Stimulated activated CD4-positive, alpha-beta T cell treated with anti-CD3 and anti-CD28 coated beads, Interleukin-4, amount 100 ng/mL, for 1 hour (primary cell): ENCODE measurements at regions not wholly inside any gene's neighbourhood (a gene's known extent, or its start where the extent isn't known, plus 50 kb on each side); places are given as distances from the start of the nearest gene placed in this dataset.

Experiments
- DNase-seq: peaks from one replicate; pipeline ENCODE4 v3.0.0-alpha.2; 2020

DNA sequence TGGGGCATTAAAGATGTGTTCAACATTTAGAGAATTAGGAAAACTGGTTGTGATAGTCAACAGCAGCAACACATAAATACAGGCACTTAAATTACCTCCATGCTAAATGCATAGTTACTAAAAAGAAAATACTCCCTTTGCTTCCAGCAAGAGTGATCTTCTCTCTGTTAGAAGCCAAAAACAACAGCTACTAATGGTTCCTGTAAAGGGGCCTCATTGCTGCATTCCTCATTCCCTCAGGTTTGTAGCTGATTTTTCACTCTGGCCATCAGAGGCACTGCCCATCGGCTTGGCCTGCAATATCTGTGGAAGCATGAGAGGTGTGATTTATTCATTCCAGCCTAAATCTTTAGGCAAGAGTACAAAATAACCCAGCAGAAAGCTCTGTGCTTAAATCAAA, 466.0 kb upstream of the ADAMTS16 start:
- DNase-seq: no peak

DNA sequence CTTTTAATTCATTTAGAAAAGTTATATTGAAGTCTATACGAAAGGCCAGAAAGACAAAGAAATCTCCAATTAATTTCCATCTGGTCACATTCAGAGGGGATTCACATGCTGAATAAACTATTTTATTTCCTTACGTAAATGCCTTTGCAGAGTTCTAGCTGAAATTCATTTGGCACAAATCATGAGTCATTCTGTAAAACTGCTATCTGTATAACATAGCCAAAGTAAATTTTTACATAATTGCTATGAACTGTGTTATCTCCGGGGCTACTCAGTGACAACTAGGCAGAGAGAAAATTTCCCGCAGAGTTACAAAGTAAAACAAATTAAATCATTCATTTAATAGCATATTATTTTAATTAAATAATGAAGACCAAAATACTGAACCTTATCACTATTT, 463.2 kb upstream of the ADAMTS16 start:
- DNase-seq: no peak

DNA sequence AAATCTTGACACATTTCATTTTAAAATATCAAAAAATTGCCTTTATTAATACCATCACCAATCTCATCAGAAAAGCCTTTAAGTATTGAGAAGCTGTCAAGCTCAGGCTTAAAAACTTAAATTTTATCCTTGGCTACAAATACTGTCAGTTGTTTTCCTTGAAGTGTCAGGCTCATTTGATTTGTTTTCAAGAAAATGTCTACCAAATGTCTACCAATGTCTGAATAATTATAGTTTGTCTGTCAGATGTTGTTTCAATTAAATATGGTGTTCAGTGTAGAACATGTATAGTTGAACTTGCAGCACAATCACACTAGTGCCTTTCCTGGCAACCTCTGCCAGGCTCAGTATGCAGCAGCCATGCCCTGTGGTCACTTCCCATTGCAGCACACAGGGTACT, 455.2 kb upstream of the ADAMTS16 start:
- DNase-seq: no peak

DNA sequence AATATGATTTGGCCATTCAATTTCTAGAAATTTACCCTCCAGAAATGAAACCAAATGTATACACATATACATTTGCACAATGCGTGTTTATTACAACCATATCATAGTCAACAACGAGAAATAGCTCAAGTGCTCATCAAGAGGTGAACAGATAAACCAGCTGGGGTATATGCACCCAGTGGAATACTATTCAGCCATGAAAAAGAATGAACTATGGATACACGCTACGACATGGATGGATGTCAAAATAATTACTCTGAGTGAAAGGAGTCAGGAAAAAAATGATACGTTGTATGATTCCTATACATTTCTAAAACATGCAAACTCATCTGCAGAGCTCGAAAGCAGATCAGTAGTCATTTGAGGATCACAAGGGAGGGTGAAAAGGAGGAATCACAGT, 441.5 kb upstream of the ADAMTS16 start:
- DNase-seq: no peak

DNA sequence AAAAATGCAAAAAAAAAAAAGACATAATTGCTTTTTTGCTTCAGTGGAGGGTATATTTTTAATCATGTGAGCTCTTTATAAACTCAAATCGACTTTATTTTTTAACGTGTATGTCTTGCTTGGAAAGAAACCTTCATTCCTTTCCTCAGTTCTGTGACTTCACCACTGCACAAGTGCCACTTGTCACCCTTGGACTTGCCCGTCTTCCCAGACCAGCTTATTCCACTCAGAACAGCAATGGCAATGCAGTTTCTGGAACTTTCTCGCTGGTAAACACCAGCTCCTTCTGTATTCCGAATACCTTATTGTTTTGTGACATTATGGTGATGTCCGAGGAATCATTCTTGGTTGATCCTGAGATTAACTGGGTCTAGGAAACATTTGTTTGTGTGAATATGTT, 440.5 kb upstream of the ADAMTS16 start:
- no peak for DNase-seq

DNA sequence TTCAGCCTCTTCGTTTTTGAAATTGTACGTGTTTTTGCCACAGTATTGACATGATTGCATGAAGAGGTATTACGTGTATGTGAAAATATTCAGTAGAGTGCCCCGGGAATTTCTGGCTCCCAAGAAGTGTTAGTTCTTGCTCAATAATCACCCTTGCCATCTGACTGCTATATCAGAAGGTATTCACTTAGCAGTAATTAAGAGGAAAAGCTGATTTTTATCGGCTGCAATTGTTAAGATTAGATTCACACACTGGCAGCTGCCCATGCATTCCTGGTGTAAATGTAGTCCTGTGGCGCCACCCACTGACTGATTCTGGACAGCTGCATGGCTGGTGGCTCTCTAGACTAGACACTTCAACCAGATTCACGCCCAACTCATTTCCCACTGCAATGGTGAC, 440.1 kb upstream of the ADAMTS16 start:
- DNase-seq: no peak

DNA sequence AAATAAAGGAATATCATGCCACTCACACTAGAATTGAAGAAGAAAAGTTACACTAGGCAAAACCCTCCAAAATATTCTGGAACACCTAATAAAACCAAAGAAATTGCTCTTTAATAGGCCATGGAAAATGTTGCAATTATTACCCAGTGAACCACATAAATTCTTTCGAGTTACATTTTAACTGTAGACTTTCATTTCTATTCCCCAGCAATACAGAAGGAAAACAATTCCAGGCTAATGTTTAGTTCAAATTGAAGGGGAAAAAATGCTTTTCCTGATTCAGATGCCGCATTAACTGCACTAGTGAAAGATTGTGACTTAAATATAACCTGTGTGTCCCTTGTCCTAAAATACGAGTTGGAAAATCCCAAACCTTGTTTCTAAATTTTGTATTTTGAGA, 439.3 kb upstream of the ADAMTS16 start:
- DNase-seq: no peak

DNA sequence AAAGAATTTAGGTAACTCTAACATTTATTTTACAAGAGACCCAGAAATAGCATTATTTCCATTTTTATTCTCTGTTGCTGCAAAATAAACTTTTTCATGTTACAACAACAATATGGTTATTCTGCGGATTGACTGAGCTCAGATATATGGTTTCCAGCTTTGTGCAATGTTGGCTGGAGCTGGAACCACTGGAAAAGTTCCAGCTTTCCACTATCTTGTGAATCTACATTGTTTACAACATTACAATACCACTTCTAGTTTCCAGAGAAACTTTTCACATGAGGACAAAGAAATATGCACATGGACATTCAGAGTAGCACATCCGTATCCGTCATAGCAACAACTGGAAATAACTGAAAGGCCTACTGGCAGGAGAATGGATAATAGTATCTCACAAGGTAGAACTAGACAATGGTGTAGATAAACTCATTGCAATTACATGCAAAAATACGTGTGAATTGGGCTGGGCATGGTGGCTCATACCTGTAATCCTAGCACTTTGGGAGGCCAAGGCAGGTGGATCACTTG, 436.1 kb upstream of the ADAMTS16 start:
- DNase-seq: no peak

DNA sequence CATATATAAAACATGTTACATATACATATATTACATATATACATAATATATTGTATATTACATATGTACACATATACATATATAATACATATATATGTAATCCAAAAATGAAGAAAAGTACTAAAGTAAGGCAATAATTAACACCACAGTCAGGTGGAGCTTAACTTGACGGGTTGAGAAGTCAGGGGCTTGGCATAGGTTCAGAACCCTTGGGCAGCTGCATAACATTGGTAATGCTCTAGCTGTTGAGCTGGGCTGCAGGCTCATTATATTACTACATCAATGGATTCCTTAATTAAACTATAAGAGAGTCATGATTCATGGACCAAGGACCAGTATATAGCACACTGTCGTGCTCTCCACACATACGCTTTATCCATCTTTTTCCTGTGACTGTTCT, 435.2 kb upstream of the ADAMTS16 start:
- DNase-seq: no peak

DNA sequence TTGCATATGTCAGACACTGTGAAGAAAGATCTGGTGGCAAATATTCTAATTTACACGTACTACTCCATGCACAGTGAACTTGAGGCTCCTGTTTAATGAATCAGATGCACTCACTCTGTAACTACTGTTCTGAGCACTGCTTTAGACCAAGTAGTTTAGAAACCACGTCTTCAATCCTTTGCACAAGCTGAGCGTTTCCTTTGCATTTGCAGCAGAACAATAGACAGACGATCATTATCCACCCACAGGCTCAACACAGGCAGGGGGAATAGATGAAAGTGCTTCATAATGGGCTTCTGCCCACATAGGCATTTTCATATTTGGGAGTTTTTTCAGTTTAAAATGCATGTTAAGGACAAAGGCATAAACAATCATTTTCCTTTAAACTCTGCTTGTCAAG, 423.3 kb upstream of the ADAMTS16 start:
- no peak for DNase-seq

DNA sequence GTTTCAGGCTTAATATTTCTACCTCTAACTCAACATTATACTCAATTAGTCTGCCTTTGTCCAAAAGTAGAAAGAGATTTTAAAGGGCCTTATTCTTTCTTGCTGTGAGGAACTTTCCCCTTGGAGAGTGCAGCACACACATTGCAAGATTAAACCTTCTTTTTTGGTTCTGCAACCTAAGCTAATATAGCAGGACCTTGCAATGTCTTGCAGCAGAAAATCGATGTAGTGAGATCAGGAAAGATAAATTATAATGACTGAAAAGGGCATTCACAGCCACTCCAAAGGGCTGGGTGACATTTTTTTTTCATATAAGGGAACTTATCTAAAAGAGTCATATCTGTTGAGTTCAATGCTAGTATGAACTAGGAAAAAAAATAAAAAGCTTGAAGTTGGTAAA, 422.7 kb upstream of the ADAMTS16 start:
- no peak for DNase-seq

DNA sequence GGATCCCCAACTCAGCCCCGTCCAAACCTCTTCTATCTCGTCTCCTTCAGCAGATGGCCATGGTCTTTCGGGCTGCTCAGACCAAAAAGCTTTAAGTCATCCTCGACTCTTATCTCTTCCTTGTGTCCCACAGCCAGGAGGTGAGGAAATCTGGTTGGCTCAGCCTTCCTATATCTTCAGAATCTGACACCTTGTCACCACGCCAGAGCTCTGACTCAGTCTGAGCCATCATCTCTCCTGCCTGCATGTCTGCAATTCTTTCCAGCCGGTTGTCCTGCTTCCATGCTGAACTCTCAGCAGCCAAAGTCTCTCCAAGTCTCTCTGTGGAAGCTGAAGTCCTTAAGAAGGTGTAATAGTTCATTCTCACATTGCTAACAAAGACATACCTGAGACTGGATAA, 419.3 kb upstream of the ADAMTS16 start:
- DNase-seq: no peak

DNA sequence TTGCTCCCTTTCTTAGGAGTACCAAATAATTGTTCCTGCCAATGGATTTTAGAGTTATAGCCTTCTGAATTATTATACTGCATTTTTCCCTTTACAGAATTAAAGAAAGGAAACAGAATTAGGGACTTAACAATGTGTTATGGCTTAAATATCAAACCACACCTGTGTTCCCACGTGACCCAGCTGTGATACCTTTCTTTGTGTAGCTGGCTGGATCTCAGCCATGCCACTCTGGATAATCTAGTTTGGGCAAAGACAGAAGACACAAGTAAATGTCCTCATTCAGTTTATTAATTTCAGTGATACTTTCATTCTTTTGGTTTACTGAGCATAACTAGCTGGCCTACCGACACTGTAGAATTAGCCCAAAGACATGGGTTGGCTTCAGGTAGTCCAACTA, 417.2 kb upstream of the ADAMTS16 start:
- no peak for DNase-seq

DNA sequence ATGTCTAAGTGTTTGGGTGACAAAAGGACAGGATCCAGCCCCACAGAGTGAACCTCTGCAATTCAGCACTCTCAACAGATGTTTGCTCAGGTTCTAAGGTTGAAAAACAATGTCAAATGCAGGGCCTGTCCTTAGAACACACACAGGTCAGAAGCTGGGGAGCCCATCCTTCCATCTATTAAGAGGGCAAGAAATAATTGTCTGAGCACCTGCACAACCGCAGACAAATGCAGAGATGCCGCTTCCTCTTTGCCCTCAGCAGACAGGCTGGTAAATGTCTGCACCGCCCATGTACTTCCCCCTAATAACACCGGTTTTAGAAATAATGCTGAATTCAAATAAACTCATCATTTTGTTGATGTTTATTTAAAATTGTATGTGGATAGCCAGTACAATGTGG, 414.5 kb upstream of the ADAMTS16 start:
- no peak for DNase-seq

DNA sequence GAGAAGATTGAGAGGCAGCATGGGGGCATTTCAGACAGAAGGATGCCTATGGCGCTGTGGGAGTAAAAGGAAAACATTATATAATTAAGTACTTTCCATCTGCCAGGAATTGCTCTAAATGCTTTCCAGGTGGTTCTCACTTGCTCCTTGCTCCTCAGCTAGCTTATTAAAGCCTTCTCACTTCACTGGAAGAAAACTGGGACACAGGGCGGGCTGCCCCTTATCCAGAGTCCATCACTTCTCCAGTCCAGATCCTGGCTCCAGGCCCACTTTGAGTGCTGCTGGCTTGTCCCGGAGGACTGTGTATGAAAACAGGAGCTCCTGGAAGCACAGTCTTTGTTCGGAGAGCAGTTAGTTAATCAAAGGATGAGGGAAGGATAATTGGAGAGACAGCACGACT, 409.9 kb upstream of the ADAMTS16 start:
- DNase-seq: no peak

DNA sequence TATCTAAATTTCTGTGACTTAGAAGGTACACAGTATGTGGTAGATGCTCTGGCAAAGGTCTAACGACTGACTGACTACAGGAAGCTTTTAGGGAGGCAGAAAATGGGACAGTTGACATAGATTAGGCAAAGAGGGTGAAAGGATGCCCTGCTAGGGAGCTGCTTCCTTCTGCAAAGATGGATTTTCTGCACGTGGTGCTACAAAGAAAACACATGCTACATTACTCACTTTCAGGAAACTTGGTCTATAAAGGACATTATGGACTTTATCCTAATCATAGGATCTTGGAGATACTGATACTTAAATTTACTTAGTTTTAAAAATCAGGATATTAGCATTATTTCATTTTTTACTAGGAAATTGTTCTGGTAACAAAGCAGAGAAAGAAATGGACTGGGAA, 405.8 kb upstream of the ADAMTS16 start:
- DNase-seq: no peak

DNA sequence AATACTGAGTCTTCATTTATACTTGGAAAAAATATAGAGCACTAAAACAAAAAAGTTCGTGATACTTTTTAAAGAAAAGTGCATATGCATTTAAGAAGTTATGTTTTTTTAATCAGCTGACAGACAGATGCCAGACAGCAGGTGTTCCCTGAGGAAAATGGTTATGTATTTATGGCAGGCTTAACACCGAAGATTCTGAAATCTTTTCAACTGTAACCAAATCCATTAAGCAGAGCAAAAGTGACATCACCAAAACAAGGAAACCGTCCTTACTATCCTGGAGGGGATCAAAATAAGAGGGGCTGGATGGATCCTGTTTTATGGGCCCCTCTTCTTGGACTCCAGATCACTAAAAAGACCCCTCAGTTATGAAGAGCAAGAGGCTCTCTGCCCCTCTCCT, 404.9 kb upstream of the ADAMTS16 start:
- DNase-seq: no peak

DNA sequence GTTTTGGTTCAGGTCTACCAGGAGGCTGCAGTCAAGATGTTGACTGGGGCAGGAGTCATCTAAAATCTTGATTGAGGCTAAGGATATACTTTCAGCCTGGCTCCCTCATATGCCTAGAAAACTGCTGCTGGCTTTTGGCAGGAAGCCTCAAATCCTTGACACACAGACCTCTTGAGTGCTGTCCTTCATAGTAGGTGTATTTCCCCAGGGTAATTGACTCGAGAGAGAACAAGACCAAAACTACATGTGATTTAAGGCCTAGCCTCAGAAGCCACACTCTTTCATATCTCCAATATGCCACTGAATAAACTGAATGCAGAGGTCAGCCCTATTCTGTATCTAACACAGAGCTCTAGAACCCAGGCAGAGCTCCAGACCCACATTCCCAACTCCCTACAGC, 402.3 kb upstream of the ADAMTS16 start:
- no peak for DNase-seq

DNA sequence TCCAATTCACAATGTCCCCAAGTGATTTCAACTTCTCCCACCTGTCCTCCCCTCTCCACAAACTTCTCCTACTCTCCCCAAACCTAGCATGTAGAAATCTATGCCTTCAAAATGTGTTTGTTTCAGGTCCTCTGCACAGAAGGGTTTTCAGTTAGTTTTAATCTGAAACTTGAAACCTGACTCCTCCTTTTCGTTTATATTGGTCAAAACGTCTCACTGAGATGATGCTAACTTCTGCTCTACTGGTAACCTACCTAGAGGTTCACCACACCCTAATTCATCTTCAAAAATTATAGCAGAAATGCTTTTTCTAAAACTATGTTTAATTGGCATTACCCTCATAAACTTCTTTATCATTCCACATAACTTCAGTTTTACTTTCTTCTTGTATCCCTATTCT, 401.8 kb upstream of the ADAMTS16 start:
- DNase-seq: no peak

DNA sequence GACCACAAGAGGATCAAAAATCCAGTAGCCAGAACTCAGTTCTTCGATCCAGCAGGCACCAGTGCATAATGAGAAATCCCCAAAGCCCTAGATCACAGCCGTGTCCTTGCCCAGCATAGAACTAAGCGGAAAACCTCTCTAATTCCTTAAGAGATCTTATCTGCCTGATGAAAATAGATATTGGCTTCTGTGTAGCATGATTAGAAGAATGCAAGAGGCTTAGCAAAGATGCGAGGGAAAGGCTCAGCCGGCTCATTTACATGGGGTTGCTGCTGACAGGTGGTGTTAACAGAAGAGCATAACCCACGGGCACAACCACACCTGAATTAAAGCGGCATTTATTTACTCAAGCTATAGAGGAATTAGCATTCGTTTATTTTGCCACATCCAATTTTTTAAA, 400.0 kb upstream of the ADAMTS16 start:
- DNase-seq: no peak

DNA sequence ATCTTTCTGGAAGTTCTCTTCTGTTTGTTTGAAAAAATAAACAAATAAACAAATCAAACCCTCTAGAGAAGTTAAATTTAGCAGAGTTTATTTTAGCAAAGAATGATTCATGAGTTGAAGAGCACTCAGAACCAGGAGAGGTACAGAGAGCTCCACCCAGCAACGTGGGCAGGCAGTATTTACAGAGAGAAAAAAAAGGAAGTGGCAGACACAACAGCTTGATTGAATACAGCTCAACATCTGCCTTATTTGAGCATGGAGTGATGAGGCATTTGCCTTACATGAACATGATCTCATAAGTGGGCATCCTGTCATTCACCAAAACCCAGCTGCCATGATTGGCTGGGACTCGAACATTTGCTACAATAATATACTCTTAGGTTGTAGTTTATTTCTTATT, 381.6 kb upstream of the ADAMTS16 start:
- no peak for DNase-seq

DNA sequence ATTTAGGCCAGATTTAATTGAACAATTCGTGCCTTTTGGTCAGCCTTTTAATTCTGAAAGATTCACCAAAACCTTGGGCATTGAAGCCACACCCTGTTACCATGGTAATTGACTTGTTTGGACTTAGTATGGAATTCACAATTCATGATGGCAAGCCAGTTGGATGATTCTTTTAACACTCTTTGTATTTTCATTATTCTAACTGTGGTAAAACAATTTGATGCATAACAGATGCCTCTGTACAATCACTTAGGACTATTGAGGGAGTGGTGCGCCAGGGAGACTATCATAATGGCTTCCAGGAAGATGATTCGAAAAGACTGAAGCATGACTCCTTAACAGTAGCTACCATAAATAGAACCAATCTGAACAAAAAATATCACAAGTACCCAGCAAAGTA, 381.1 kb upstream of the ADAMTS16 start:
- DNase-seq: no peak

DNA sequence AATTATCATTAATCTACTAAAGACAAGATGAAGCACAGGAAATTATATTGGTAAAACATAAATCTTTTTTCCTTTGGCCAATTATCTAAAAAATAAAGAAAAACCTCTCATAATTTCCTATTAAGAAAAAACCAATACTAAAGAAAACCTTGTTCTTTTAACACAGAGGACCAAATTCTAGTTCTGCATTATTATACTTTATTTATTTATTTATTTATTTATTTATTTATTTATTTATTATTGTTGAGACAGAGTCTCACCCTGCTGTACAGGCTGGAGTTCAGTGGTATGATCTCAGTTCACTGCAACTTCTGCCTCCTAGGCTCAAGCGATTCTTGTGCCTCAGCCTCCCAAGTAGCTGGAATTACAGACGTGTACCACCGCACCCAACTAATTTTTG, 377.8 kb upstream of the ADAMTS16 start:
- DNase-seq: no peak

DNA sequence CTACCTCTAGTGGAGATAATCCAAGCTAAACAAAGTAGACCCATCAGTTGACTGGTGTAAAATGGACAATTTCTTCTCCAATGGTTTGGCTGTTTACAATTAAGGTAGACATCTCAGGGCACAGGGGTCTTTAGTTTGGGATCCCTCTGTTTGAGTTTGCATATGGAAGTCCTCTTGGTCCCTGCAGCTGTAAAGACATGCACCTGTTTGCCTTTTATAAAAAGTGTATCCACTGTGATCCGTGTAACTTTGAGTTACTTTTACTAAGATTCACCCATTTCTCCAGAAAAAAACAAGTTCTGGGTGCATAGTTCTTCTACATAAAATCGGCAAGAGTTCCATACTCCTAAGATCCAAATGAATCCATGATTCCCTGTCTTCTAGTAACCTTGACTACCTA, 374.7 kb upstream of the ADAMTS16 start:
- no peak for DNase-seq

DNA sequence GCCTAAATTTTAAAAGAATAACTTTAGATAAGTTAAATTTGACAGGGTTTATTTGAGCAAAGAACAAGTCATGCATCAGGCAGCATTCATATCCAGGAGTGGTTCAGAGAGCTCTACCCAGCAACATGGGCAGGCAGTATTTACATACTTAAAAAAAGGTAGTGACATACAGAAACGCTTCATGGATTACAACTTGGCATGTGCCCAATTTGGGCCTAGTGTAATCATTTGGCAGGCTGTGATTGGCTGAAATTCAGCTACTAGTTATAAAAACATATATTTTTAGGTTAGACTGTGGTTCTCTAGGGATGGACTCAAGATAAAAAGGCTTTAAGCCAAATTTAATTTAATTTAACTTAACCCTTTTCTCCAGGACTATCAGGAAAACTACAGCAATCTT, 374.0 kb upstream of the ADAMTS16 start:
- no peak for DNase-seq

DNA sequence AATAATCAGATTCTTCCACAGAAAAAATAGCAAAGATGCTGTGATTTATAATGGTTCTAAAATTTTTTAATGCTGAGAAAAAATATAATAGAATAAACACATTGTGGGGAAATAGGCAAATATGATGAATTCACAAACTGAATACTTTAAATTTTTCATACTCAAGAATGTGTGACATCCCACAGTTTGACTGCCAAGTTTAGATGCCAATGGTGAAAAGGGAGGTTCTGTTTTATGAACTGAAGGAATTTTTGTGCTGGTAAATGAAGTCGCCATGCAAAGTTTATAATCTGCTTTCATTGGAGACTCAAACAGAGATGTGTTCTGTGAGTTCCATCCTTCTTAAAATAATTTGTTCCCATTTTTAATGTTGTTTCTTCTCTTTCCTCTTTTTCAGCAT, 367.5 kb upstream of the ADAMTS16 start:
- no peak for DNase-seq
